Natural killer cell (primary cell): ENCODE measurements at regions not wholly inside any gene's neighbourhood (a gene's known extent, or its start where the extent isn't known, plus 50 kb on each side); places are given as distances from the start of the nearest gene placed in this dataset.

Experiments used
- ATAC-seq, 3 donors: fragments of 150-1000 bp in 2 of 3; fragments of 200-7000 bp in 1 of 3; cut with Tn5 transposase; 1 replicate in 1 of 3; 2 replicates in 2 of 3; pipeline ENCODE4 v1.10.0; 2021; ENCODE audit warnings: mild to moderate bottlenecking in 2 of 3, moderate library complexity in 2 of 3
- DNase-seq, 2 donors: peaks; one replicate each; pipeline versions ENCODE4 v3.0.0 to v3.0.0-alpha.2; 2013 to 2021; ENCODE audit warnings: mixed read lengths in 1 of 2
- H3K27ac ChIP-seq: one replicate; pipeline ENCODE4 v1.5.1; 2013; ENCODE audit warnings: mild to moderate bottlenecking, low read length
- H3K27me3 ChIP-seq: one replicate; pipeline ENCODE4 v1.6.1; 2013; ENCODE audit warnings: low read length; ENCODE audit not compliant: control insufficient read depth, insufficient read depth
- H3K36me3 ChIP-seq: one replicate; pipeline ENCODE4 v1.6.1; 2013; ENCODE audit warnings: low read length; ENCODE audit not compliant: control insufficient read depth, insufficient read depth
- H3K4me1 ChIP-seq: one replicate; pipeline ENCODE4 v1.6.1; 2013; ENCODE audit warnings: low read length; ENCODE audit not compliant: control insufficient read depth, insufficient read depth
- H3K4me3 ChIP-seq: one replicate; pipeline ENCODE4 v1.5.1; 2013; ENCODE audit warnings: low read length
- H3K9me3 ChIP-seq: one replicate; pipeline ENCODE4 v1.6.1; 2013; ENCODE audit warnings: low read length; ENCODE audit not compliant: control insufficient read depth, insufficient read depth
- H3K27ac Mint-ChIP-seq, 2 donors: one replicate each; pipeline ENCODE4 v1.8.0; 2022; ENCODE audit warnings: mild to moderate bottlenecking in 2 of 2, mixed read lengths in 2 of 2, moderate library complexity in 1 of 2
- H3K27me3 Mint-ChIP-seq, 2 donors: one replicate each; pipeline ENCODE4 v1.8.0; 2022; ENCODE audit warnings: low read depth in 2 of 2, mixed read lengths in 2 of 2
- H3K36me3 Mint-ChIP-seq: one replicate; pipeline ENCODE4 v1.8.0; 2022; ENCODE audit warnings: mixed read lengths
- H3K4me1 Mint-ChIP-seq, 2 donors: one replicate each; pipeline ENCODE4 v1.8.0; 2022; ENCODE audit warnings: mixed read lengths in 2 of 2
- H3K4me3 Mint-ChIP-seq: one replicate; pipeline ENCODE4 v1.8.0; 2022; ENCODE audit warnings: mild to moderate bottlenecking, moderate library complexity, mixed read lengths
- H3K9me3 Mint-ChIP-seq, 2 donors: one replicate each; pipeline ENCODE4 v1.8.0; 2022; ENCODE audit warnings: mixed read lengths in 2 of 2
- CTCF ChIP-seq: fragments of 200-600 bp; IDR thresholded peaks from one replicate; pipeline ENCODE4 v1.8.0; 2022; ENCODE audit warnings: antibody characterized with exemption
- WGBS: methylation state at CpG from one replicate; pipeline ENCODE4 v1.1.7; 2013; ENCODE audit warnings: missing lambda C conversion rate; ENCODE audit not compliant: insufficient coverage; 5-methylcytosine and 5-hydroxymethylcytosine counted together
- intact Hi-C: fragments of 100-400 bp; cut with micrococcal nuclease; formaldehyde crosslinking; loops from one replicate; pipeline ENCODE4 v1.14.2; 2022

GRCh38 chr10:130662775-130663174 is 526.6 kb downstream of the GLRX3 start:
- Mint-ChIP-seq H3K27ac (no peak overlapping the region), H3K9me3 (no peaks in the 10 kb centered on the region), H3K4me1 (no peaks in the 10 kb centered on the region), H3K4me3 (no peak overlapping the region), H3K27me3 (peaks cover 0 to 6% of the 10 kb centered on the region in 2 donors), H3K36me3 (no peaks in the 10 kb centered on the region)
- Histone ChIP-seq H3K27ac (no peak overlapping the region), H3K36me3 (no peaks in the 10 kb centered on the region), H3K9me3 (no peaks in the 10 kb centered on the region), H3K27me3 (no peaks in the 10 kb centered on the region), H3K4me1 (no peaks in the 10 kb centered on the region), H3K4me3 (no peak overlapping the region)
- WGBS, result 87% methylated on average over 13 of the region's 13 CpGs
- intact Hi-C loops, result no loop called here
- no peak for ATAC-seq
- no peak for TF ChIP-seq CTCF
- no peak for DNase-seq

GRCh38 chr10:130664526-130664925 is 528.3 kb downstream of the GLRX3 start:
- Histone ChIP-seq H3K27me3 (no peaks in the 10 kb centered on the region), H3K4me3 (no peak overlapping the region), H3K4me1 (no peaks in the 10 kb centered on the region), H3K36me3 (no peaks in the 10 kb centered on the region), H3K9me3 (no peaks in the 10 kb centered on the region), H3K27ac (no peak overlapping the region)
- Mint-ChIP-seq H3K36me3 (no peaks in the 10 kb centered on the region), H3K27me3 (peaks cover 4 to 6% of the 10 kb centered on the region in 2 donors), H3K4me1 (no peaks in the 10 kb centered on the region), H3K27ac (no peak overlapping the region), H3K9me3 (no peaks in the 10 kb centered on the region), H3K4me3 (no peak overlapping the region)
- ATAC-seq, result no peak
- TF ChIP-seq CTCF, result no peak
- intact Hi-C loops, result no loop called here
- 82% methylated on average over 6 of the region's 6 CpGs for WGBS
- DNase-seq, result no peak

- no peaks in the 10 kb centered on the region for H3K9me3 ChIP-seq
- H3K4me1 Mint-ChIP-seq, result no peaks in the 10 kb centered on the region
These were observed 530.0 kb downstream of the GLRX3 start for GRCh38 chr10:130666215-130666614.

More at GRCh38 chr10:130666215-130666614, 530.0 kb downstream of the GLRX3 start:
- no peak for ATAC-seq
- Histone ChIP-seq H3K27ac (no peak overlapping the region), H3K4me3 (no peak overlapping the region), H3K27me3 (no peaks in the 10 kb centered on the region), H3K4me1 (no peaks in the 10 kb centered on the region), H3K36me3 (no peaks in the 10 kb centered on the region)
- no peak for DNase-seq
- H3K27me3 Mint-ChIP-seq, result peaks cover 6 to 9% of the 10 kb centered on the region in 2 donors
- intact Hi-C loops, result no loop called here
- H3K36me3 Mint-ChIP-seq, result no peaks in the 10 kb centered on the region
- no peak overlapping the region for H3K4me3 Mint-ChIP-seq
- 86% methylated on average over 9 of the region's 9 CpGs for WGBS
- H3K9me3 Mint-ChIP-seq, result no peaks in the 10 kb centered on the region
- no peak overlapping the region for H3K27ac Mint-ChIP-seq
- no peak for TF ChIP-seq CTCF
